ENCODE measurements at regions not wholly inside any gene's neighbourhood (a gene's known extent, or its start where the extent isn't known, plus 50 kb on each side); places are given as distances from the start of the nearest gene placed in this dataset.

DNA sequence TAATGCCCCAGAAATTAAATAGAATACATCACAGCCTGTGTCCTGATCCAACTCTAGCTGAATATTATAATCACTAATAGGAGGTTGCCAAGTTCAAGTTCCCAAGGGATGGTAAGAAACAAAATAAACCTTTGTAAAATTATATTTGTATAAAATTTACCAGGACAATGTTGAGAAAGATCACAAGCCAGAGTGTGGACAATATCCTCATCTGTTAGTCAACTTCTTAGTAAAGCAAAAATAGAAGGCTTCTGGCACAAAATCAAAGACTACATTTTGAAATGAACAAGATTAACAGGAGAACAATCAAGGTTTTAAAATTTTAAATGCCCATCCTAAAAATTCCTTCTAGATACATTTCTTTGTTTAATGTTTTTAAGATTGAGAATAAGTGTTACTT lies 290.4 kb upstream of the HSF2 start:
- TF ChIP-seq POLR2AphosphoS5 (IDR thresholded peaks at IDR 0.05; ENCODE audit: low read depth, low read length) = no peak
- TF ChIP-seq FOXP2 (optimal IDR thresholded peaks at IDR 0.05; ENCODE audit: borderline replicate concordance, extremely low read depth, extremely low read length, insufficient read depth) = no peak

DNA sequence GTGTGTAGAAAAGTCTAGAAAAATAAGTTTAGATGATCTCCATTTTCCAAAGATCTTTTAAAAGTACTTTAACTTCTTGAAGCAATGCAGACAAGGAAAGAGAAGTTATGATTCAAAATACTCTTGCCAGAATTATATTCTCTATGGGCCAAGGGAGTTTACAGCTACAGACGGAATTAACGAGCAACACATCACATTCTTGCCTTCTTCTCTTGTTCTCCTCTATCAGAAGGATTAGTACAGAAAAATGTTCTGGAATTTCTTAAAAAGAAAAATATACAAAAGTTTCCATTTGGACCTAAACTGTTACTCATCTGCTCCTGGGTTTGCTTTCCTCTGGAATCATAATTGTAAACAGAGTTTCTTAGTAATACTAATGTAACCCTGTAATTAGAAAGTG lies 284.7 kb upstream of the HSF2 start:
- TF ChIP-seq TAF1 (IDR thresholded peaks at IDR 0.05; ENCODE audit: borderline replicate concordance, insufficient read depth, low read length) (no peak), POLR2AphosphoS5 (IDR thresholded peaks at IDR 0.05; ENCODE audit: low read depth, low read length) (no peak), SIN3A (IDR thresholded peaks at IDR 0.05; ENCODE audit: borderline replicate concordance, insufficient read depth, low read length) (no peak), FOXP2 (optimal IDR thresholded peaks at IDR 0.05; ENCODE audit: borderline replicate concordance, extremely low read depth, extremely low read length, insufficient read depth) (no peak)
- TF ChIP-seq, protein P1, sequence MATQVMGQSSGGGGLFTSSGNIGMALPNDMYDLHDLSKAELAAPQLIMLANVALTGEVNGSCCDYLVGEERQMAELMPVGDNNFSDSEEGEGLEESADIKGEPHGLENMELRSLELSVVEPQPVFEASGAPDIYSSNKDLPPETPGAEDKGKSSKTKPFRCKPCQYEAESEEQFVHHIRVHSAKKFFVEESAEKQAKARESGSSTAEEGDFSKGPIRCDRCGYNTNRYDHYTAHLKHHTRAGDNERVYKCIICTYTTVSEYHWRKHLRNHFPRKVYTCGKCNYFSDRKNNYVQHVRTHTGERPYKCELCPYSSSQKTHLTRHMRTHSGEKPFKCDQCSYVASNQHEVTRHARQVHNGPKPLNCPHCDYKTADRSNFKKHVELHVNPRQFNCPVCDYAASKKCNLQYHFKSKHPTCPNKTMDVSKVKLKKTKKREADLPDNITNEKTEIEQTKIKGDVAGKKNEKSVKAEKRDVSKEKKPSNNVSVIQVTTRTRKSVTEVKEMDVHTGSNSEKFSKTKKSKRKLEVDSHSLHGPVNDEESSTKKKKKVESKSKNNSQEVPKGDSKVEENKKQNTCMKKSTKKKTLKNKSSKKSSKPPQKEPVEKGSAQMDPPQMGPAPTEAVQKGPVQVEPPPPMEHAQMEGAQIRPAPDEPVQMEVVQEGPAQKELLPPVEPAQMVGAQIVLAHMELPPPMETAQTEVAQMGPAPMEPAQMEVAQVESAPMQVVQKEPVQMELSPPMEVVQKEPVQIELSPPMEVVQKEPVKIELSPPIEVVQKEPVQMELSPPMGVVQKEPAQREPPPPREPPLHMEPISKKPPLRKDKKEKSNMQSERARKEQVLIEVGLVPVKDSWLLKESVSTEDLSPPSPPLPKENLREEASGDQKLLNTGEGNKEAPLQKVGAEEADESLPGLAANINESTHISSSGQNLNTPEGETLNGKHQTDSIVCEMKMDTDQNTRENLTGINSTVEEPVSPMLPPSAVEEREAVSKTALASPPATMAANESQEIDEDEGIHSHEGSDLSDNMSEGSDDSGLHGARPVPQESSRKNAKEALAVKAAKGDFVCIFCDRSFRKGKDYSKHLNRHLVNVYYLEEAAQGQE (IDR thresholded peaks at IDR 0.05; ENCODE audit: insufficient read depth in 1 of 2, low read depth in 2 of 2, low read length in 2 of 2) = no peak

DNA sequence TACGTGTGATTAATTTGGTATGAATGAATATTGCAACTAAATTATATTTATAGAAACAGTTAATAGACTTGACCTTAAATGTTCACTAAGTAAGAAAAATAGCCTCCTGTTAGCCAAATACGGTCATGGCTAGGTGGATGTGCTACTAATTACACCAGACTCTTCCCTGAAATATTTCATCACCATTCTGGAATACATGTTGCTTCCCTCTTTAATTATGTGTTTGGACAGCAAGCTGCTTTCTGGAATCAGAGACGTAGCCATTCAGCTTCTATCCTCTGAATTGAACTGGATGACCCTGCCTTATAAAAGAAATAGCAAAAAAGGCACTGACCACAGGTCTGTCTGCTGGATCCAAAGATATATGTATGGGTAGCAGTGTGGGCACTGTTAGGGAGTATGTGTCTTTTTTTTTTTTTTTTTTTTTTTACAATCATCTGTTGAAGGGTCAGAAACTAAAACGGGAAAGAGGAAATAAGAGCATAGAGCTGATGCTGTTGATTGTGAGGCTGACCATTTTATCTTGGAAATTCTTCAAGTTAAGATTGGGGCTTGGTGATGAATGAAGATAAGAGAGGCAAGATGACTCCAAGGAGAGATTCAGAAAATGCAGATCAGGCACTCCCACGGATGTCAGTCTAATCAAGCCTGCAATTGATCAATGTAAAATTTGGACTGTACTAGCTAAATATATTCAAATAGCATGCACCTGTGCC lies 283.2 kb upstream of the HSF2 start:
- TF ChIP-seq POLR2AphosphoS5 (IDR thresholded peaks at IDR 0.05; ENCODE audit: low read depth, low read length) (no peak), SIN3A (IDR thresholded peaks at IDR 0.05; ENCODE audit: borderline replicate concordance, insufficient read depth, low read length) (no peak), TAF1 (IDR thresholded peaks at IDR 0.05; ENCODE audit: borderline replicate concordance, insufficient read depth, low read length) (no peak), FOXP2 (optimal IDR thresholded peaks at IDR 0.05; ENCODE audit: borderline replicate concordance, extremely low read depth, extremely low read length, insufficient read depth) (no peak)
- TF ChIP-seq, protein P1 (IDR thresholded peaks at IDR 0.05; ENCODE audit: insufficient read depth in 1 of 2, low read depth in 2 of 2, low read length in 2 of 2) = no peak

DNA sequence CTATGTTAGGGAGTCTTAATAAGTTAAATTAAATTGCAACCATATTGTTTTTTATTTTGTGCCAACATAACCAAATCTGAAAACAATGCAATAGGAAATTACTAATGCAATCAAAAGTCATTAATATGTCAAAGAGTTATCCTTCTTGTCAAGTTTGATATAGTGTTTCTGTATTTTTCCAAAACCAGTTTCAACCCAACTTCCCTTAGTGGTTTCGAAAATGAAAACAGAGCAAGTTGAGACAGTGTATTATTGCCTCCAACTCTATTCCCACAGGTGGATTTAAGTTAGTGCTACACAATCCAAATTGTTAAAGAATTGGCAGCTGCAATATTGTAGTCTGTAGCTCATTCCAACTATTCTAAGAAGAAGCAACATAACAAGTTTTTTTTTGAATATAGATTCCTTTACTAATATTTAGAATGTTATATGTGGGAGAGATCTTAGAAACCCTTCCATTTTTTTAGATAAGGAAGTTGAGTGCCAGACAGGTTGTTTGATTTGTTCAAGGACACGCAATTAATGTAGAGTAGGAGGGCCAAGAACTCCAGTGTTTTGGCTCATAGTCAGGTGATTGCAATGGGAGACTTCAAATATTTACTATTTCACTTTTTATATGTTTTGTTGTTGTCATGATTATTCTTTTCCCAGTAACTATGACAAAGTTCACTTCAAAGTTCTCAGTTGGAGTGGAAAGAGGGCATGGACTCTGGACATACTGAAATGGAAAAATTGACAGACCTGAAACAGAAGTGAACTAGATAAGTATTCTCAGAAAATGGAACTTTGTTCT lies 282.4 kb upstream of the HSF2 start:
- TF ChIP-seq, protein P1 (IDR thresholded peaks at IDR 0.05; ENCODE audit: insufficient read depth in 1 of 2, low read depth in 2 of 2, low read length in 2 of 2) = no peak
- TF ChIP-seq FOXP2 (optimal IDR thresholded peaks at IDR 0.05; ENCODE audit: borderline replicate concordance, extremely low read depth, extremely low read length, insufficient read depth) (no peak), SIN3A (IDR thresholded peaks at IDR 0.05; ENCODE audit: borderline replicate concordance, insufficient read depth, low read length) (no peak), POLR2AphosphoS5 (IDR thresholded peaks at IDR 0.05; ENCODE audit: low read depth, low read length) (no peak), TAF1 (IDR thresholded peaks at IDR 0.05; ENCODE audit: borderline replicate concordance, insufficient read depth, low read length) (no peak)

DNA sequence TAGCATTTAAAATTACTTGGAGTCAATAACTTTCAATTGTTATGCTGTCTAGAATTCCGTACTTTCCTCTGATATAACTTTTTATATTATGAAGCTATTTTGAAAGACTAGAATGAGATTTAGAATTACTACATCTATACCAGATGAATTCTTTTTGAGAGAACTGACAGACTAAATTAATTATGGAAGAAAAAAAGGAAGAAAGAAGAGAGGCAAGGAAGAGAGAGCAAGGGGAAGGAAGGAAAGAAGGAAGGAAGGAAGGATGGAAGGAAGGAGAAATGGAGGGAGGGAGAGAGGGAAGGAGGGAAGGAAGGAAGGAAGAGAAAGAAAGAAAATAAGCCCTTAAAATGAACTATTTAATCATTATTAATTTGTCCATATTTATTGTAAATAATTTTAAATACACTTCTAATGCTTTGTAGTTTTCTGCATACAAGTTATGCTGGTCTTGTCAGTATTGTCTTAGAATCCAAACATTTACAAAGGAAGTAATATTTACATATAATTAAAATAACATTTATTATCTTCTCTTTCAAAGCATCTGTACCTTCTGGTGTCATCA lies 280.4 kb upstream of the HSF2 start:
- TF ChIP-seq POLR2AphosphoS5 (IDR thresholded peaks at IDR 0.05; ENCODE audit: low read depth, low read length) (no peak), TAF1 (IDR thresholded peaks at IDR 0.05; ENCODE audit: borderline replicate concordance, insufficient read depth, low read length) (no peak), SIN3A (IDR thresholded peaks at IDR 0.05; ENCODE audit: borderline replicate concordance, insufficient read depth, low read length) (no peak), FOXP2 (optimal IDR thresholded peaks at IDR 0.05; ENCODE audit: borderline replicate concordance, extremely low read depth, extremely low read length, insufficient read depth) (no peak)
- TF ChIP-seq, protein P1 (IDR thresholded peaks at IDR 0.05; ENCODE audit: insufficient read depth in 1 of 2, low read depth in 2 of 2, low read length in 2 of 2) = no peak

All from PFSK-1 (cell line).